GM12891 (cell line): ENCODE measurements at regions not wholly inside any gene's neighbourhood (a gene's known extent, or its start where the extent isn't known, plus 50 kb on each side); places are given as distances from the start of the nearest gene placed in this dataset.

Experiments used
- PAX5 ChIP-seq: IDR thresholded peaks from 2 replicates; pipeline ENCODE4 v1.6.1; 2011; ENCODE audit warnings: low read length, moderate library complexity, mild to moderate bottlenecking; ENCODE audit not compliant: insufficient read depth, severe bottlenecking
- POLR2A ChIP-seq: IDR thresholded peaks from 2 replicates; pipeline ENCODE4 v1.6.1; 2011; ENCODE audit warnings: low read depth, low read length, control low read depth
- POLR2AphosphoS5 ChIP-seq: IDR thresholded peaks from 2 replicates; pipeline ENCODE4 v1.6.1; 2011; ENCODE audit warnings: low read depth, low read length, control low read depth
- SPI1 ChIP-seq: IDR thresholded peaks from 2 replicates; pipeline ENCODE4 v1.6.1; 2011; ENCODE audit warnings: low read depth, low read length, control low read depth
- TAF1 ChIP-seq: IDR thresholded peaks from 2 replicates; pipeline ENCODE4 v1.6.1; 2011; ENCODE audit warnings: low read depth, low read length, control low read depth

DNA sequence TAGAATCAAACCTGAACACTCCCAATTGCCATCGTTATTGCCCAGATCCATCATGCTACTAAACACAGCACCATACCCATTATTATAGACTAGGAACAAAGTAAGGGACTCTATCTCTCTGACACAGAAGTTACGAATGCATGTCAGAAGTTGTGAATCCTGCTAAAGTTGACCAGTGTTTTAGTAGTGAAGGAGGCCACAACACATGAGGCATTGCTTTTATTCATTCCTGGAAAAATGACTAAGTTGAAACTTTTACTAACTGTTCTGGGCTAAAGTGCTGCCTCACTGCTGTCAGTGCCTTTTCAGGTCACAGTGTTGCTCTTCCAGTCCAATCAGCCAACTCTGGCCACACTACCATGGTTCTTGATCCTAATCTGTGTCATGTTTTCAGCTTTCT is 911.1 kb downstream of the TTLL7 start:
- TF ChIP-seq POLR2A (no peak), POLR2AphosphoS5 (no peak), TAF1 (no peak), SPI1 (no peak), PAX5 (no peak)
